ENCODE measurements at regions not wholly inside any gene's neighbourhood (a gene's known extent, or its start where the extent isn't known, plus 50 kb on each side); places are given as distances from the start of the nearest gene placed in this dataset.

DNA sequence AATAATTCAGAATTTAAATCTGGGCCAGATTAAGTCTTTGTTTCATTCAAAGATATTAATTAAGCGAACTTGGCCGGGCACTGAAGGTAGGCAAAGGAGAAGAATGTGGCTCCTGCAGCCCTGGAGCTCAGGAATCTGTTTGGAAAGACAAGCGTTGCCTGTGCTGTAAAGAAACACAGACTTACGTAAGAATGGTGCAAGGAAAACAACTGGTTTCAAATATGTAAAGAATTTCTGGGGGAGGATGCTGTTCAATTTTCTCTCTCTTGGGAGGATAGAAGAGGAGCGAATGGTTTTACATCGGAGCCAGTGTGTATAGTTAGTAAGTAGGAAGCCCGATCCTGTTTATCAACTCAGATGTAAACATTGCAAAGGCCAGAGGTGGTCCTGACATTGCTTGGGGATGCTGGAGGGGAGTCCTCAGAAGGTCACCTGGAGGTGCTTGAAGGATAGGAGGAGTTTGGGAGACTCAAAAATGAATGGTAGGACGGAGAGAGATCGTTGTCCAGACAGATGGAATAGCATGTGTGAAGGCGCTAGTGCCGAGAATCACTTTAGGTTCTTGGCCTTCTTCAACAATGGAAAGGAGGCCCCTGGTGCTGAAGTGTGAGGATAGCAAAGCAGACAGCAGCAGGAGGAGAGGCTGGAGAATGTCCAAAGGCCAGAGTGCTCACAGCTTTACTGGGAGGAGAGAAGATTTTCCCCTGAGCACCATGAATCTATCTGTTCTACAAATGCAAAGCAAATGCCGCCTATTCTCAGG lies 456.1 kb downstream of the LPIN1 start:
- TF ChIP-seq, protein P1, sequence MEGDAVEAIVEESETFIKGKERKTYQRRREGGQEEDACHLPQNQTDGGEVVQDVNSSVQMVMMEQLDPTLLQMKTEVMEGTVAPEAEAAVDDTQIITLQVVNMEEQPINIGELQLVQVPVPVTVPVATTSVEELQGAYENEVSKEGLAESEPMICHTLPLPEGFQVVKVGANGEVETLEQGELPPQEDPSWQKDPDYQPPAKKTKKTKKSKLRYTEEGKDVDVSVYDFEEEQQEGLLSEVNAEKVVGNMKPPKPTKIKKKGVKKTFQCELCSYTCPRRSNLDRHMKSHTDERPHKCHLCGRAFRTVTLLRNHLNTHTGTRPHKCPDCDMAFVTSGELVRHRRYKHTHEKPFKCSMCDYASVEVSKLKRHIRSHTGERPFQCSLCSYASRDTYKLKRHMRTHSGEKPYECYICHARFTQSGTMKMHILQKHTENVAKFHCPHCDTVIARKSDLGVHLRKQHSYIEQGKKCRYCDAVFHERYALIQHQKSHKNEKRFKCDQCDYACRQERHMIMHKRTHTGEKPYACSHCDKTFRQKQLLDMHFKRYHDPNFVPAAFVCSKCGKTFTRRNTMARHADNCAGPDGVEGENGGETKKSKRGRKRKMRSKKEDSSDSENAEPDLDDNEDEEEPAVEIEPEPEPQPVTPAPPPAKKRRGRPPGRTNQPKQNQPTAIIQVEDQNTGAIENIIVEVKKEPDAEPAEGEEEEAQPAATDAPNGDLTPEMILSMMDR (IDR thresholded peaks at IDR 0.05; ENCODE audit: low read depth, low read length, poor library complexity, severe bottlenecking), result no peak
- no peak for TF ChIP-seq EZH2phosphoT487 (IDR thresholded peaks at IDR 0.05; ENCODE audit: borderline replicate concordance, low read length)
